Mesenchymal stem cell (in vitro differentiated cells and primary cell): ENCODE measurements at regions not wholly inside any gene's neighbourhood (a gene's known extent, or its start where the extent isn't known, plus 50 kb on each side); places are given as distances from the start of the nearest gene placed in this dataset.
A peak's percentile ranks its signal among the peaks of the same experiment; 100 is the strongest.

ENCODE experiments used
- DNase-seq: peaks from one replicate; pipeline ENCODE4 v3.0.0-alpha.2; 2013
- H2AFZ ChIP-seq: one replicate; pipeline ENCODE4 v1.6.1; 2013; ENCODE audit warnings: low read depth, mild to moderate bottlenecking, control low read depth, inconsistent platforms, low read length, moderate library complexity
- H2AK5ac ChIP-seq: 2 replicates; pipeline ENCODE4 v1.6.1; 2013; ENCODE audit warnings: low read length, moderate library complexity, mild to moderate bottlenecking, inconsistent platforms; ENCODE audit not compliant: severe bottlenecking
- H2BK120ac ChIP-seq: one replicate; pipeline ENCODE4 v1.6.1; 2013; ENCODE audit warnings: low read depth, mild to moderate bottlenecking, inconsistent platforms, low read length, moderate library complexity
- H2BK12ac ChIP-seq, 2 experiments: one replicate each; pipeline ENCODE4 v1.6.1; 2013; ENCODE audit warnings: inconsistent platforms in 2 of 2, low read length in 2 of 2, mild to moderate bottlenecking in 2 of 2, moderate library complexity in 2 of 2, control low read depth in 1 of 2
- H2BK15ac ChIP-seq: one replicate; pipeline ENCODE4 v1.6.1; 2013; ENCODE audit warnings: mild to moderate bottlenecking, low read depth, inconsistent platforms; ENCODE audit not compliant: poor library complexity, severe bottlenecking
- H2BK5ac ChIP-seq: 2 replicates; pipeline ENCODE4 v1.6.1; 2013; ENCODE audit warnings: low read depth, mild to moderate bottlenecking, low read length, control low read depth, inconsistent platforms; ENCODE audit not compliant: poor library complexity, severe bottlenecking
- H3K14ac ChIP-seq, 2 experiments: one replicate each; pipeline ENCODE4 v1.6.1; 2013; ENCODE audit warnings: inconsistent platforms in 2 of 2, low read length in 2 of 2, control low read depth in 1 of 2, mild to moderate bottlenecking in 1 of 2, moderate library complexity in 1 of 2
- H3K18ac ChIP-seq, 2 experiments: one replicate each; pipeline ENCODE4 v1.6.1; 2013; ENCODE audit warnings: inconsistent platforms in 2 of 2, low read length in 2 of 2, control low read depth in 1 of 2, low read depth in 1 of 2, mild to moderate bottlenecking in 1 of 2
- H3K23ac ChIP-seq, 2 experiments: one replicate each; pipeline ENCODE4 v1.6.1; 2013; ENCODE audit warnings: inconsistent platforms in 2 of 2, low read length in 2 of 2, mild to moderate bottlenecking in 2 of 2, moderate library complexity in 2 of 2, control low read depth in 1 of 2
- H3K27ac ChIP-seq: 2 replicates; pipeline ENCODE4 v1.5.1; 2013; ENCODE audit warnings: mild to moderate bottlenecking, moderate library complexity, low read length, control low read depth, inconsistent platforms; ENCODE audit not compliant: poor library complexity, severe bottlenecking
- H3K27me3 ChIP-seq, 2 experiments: 2 replicates each; pipeline versions ENCODE4 v1.6.1 to v1.7.0; 2013; ENCODE audit warnings: low read length in 2 of 2, mild to moderate bottlenecking in 2 of 2, moderate library complexity in 2 of 2, control low read depth in 1 of 2, inconsistent platforms in 1 of 2; ENCODE audit not compliant: control insufficient read depth in 1 of 2, insufficient read depth in 1 of 2
- H3K36me3 ChIP-seq, 2 experiments: 2 replicates each; pipeline versions ENCODE4 v1.6.1 to v1.7.0; 2013; ENCODE audit warnings: low read length in 2 of 2, control low read depth in 1 of 2, inconsistent platforms in 1 of 2, low read depth in 1 of 2, mild to moderate bottlenecking in 1 of 2; ENCODE audit not compliant: insufficient read depth in 2 of 2, control insufficient read depth in 1 of 2
- H3K4ac ChIP-seq, 2 experiments: one replicate each; pipeline ENCODE4 v1.6.1; 2013; ENCODE audit warnings: inconsistent platforms in 2 of 2, low read length in 2 of 2, mild to moderate bottlenecking in 2 of 2, moderate library complexity in 2 of 2, control low read depth in 1 of 2, low read depth in 1 of 2
- H3K4me1 ChIP-seq: 2 replicates; pipeline ENCODE4 v1.6.1; 2013; ENCODE audit warnings: low read depth, low read length, control low read depth; ENCODE audit not compliant: control insufficient read depth, insufficient read depth
- H3K4me2 ChIP-seq: 2 replicates; pipeline ENCODE4 v1.6.1; 2013; ENCODE audit warnings: low read length, mild to moderate bottlenecking, inconsistent platforms; ENCODE audit not compliant: poor library complexity, severe bottlenecking
- H3K4me3 ChIP-seq, 2 experiments: 2 replicates each; pipeline versions ENCODE4 v1.5.1 to v1.7.0; 2013; ENCODE audit warnings: low read length in 2 of 2, mild to moderate bottlenecking in 2 of 2, control low read depth in 1 of 2, low read depth in 1 of 2; ENCODE audit not compliant: insufficient read depth in 1 of 2
- H3K79me1 ChIP-seq: replicated peaks from 2 replicates; pipeline ENCODE4 v1.6.1; 2013; ENCODE audit warnings: mild to moderate bottlenecking, control low read depth, low read length, inconsistent platforms; ENCODE audit not compliant: poor library complexity, severe bottlenecking
- H3K9ac ChIP-seq: 2 replicates; pipeline ENCODE4 v1.7.0; 2013; ENCODE audit warnings: mild to moderate bottlenecking, low read length, moderate library complexity
- H3K9me3 ChIP-seq: 2 replicates; pipeline ENCODE4 v1.7.0; 2013; ENCODE audit warnings: mild to moderate bottlenecking, low read length; ENCODE audit not compliant: control insufficient read depth
- H4K8ac ChIP-seq: one replicate; pipeline ENCODE4 v1.6.1; 2013; ENCODE audit warnings: inconsistent platforms, mild to moderate bottlenecking, low read length, moderate library complexity
- H4K91ac ChIP-seq: one replicate; pipeline ENCODE4 v1.6.1; 2013; ENCODE audit warnings: mild to moderate bottlenecking, low read length, inconsistent platforms
- WGBS: methylation state at CpG from one replicate; pipeline ENCODE4 v1.1.7; 2013; ENCODE audit warnings: mixed read lengths; 5-methylcytosine and 5-hydroxymethylcytosine counted together

DNA sequence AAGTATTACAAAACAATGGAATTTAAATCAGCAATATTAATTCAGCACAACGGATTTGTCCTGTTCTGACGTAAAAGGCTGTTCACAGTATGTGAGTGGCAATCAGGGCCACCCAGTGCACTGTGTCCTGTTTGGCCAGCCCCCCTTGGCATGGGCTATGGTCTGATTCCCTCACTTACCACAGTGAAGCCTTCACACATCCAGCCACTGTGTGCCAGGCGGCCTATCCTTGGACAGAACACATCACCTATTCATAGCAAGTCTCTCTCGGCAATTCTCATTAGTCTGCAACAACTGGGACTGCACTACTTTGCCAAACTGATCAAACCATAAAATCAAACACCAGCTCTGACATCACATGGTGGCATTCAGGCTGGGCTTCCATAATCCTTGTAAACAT is 221.5 kb upstream of the TSHZ3 start:
- H3K9ac ChIP-seq: no peak overlapping the region
- H3K27ac ChIP-seq: no peak overlapping the region
- no peak overlapping the region for H2BK15ac ChIP-seq
- H3K4me3 ChIP-seq: no peak overlapping the region
- H2AFZ ChIP-seq: no peak overlapping the region
- no peak overlapping the region for H2BK5ac ChIP-seq
- peak overlapping the region; percentile 59 for H4K91ac ChIP-seq
- H3K27me3 ChIP-seq: peaks cover 0 to 25% of the 10 kb centered on the region in 2 experiments
- H2AK5ac ChIP-seq: no peak overlapping the region
- no peak overlapping the region for H4K8ac ChIP-seq
- H2BK120ac ChIP-seq: no peak overlapping the region
- H3K36me3 ChIP-seq: no peaks in the 10 kb centered on the region
- no peak overlapping the region for H3K4ac ChIP-seq
- no peaks in the 10 kb centered on the region for H3K9me3 ChIP-seq
- no peak for DNase-seq
- H3K14ac ChIP-seq: peak overlapping the region in 1 of 2 experiments; percentile 88
- WGBS: 95% methylated on average over 4 of the region's 4 CpGs
- peak overlapping the region in 1 of 2 experiments; percentile 86 for H3K23ac ChIP-seq
- H3K4me2 ChIP-seq: no peak overlapping the region
- no peaks in the 10 kb centered on the region for H3K79me1 ChIP-seq
- H3K4me1 ChIP-seq: no peaks in the 10 kb centered on the region
- H2BK12ac ChIP-seq: peak overlapping the region in 1 of 2 experiments; percentile 96
- peak overlapping the region in 1 of 2 experiments; percentile 61 for H3K18ac ChIP-seq

DNA sequence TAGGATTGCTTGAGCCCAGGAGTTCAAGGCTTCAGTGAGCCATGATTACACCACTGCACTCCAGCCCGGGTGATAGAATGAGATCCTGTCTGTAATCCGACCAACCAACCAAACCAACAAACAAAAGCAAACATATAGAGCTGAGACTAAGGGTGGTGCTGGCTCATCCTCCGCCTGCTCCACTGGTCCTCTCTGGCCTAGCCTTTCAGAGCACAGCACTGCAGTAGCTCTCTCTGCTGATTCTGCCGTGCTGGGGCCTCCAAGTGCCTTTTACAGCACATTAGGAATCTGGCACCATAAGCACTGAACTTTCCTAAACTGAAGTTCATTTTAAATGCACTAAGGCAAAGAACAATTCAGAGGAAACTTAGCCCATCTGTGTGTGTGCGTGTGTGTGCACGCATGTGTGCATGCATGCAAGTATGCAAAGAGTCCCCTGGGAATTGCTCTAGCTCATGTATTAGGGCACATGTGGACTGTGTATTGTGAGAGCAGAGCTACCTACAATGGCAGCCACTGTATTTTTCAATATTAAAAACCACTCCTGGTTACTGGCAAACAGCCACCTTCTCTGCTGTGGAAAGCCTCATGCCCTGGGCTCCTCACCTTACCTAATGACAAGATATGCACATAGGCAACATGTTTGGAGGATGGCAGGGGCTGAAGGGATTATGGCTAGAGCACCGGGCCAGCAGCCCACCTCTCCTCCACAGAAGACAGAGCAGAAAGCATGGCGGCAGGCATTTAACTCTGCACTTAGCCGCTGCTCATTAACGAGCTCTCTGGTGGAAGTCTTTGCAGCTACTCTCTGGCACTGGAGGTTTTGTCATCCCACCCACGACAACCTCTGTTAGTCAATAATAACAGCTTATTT is 223.1 kb upstream of the TSHZ3 start:
- Histone ChIP-seq H2BK12ac (peak overlapping the region in 1 of 2 experiments; percentile 21), H3K9me3 (no peaks in the 10 kb centered on the region), H3K4me3 (no peak overlapping the region), H3K27me3 (peaks cover 0 to 25% of the 10 kb centered on the region in 2 experiments), H3K9ac (no peak overlapping the region), H3K18ac (peak overlapping the region in 1 of 2 experiments; percentile 28), H4K8ac (peak overlapping the region; percentile 68), H2BK120ac (no peak overlapping the region), H3K4me2 (no peak overlapping the region), H3K23ac (no peak overlapping the region), H2AFZ (no peak overlapping the region), H3K27ac (no peak overlapping the region), H2BK5ac (no peak overlapping the region), H2AK5ac (no peak overlapping the region), H3K36me3 (no peaks in the 10 kb centered on the region), H2BK15ac (no peak overlapping the region), H3K14ac (no peak overlapping the region), H4K91ac (no peak overlapping the region), H3K4me1 (no peaks in the 10 kb centered on the region), H3K79me1 (no peaks in the 10 kb centered on the region), H3K4ac (no peak overlapping the region)
- DNase-seq: no peak
- 81% methylated on average over 11 of the region's 11 CpGs for WGBS

DNA sequence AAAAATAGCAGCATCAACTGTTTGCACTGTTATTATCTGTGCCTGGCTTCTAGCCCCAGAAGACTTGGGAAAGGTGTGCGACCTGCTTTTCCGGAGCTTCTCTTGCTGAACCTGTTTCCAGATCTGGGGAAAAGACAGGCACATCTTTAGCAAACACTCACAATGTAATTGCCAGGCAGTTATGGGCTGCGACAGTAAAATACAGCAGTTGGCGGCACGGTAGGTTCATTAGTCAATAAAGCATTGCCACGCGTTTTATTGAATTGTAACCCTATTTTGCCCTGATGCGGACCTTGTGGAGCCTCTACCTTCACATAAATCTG is 223.7 kb upstream of the TSHZ3 start:
- no peaks in the 10 kb centered on the region for H3K36me3 ChIP-seq
- no peak overlapping the region for H2AFZ ChIP-seq
- H3K4me3 ChIP-seq: no peak overlapping the region
- no peak overlapping the region for H4K8ac ChIP-seq
- peaks cover 0 to 25% of the 10 kb centered on the region in 2 experiments for H3K27me3 ChIP-seq
- no peak overlapping the region for H2AK5ac ChIP-seq
- H3K23ac ChIP-seq: no peak overlapping the region
- no peak overlapping the region for H3K4me2 ChIP-seq
- no peak overlapping the region for H2BK12ac ChIP-seq
- DNase-seq: no peak
- H2BK5ac ChIP-seq: no peak overlapping the region
- no peak overlapping the region for H2BK120ac ChIP-seq
- no peak overlapping the region for H3K18ac ChIP-seq
- WGBS: 98% methylated on average over 8 of the region's 8 CpGs
- no peak overlapping the region for H3K14ac ChIP-seq
- H3K4me1 ChIP-seq: no peaks in the 10 kb centered on the region
- no peaks in the 10 kb centered on the region for H3K79me1 ChIP-seq
- no peak overlapping the region for H4K91ac ChIP-seq
- H3K9me3 ChIP-seq: no peaks in the 10 kb centered on the region
- no peak overlapping the region for H3K9ac ChIP-seq
- H2BK15ac ChIP-seq: no peak overlapping the region
- no peak overlapping the region for H3K27ac ChIP-seq
- no peak overlapping the region for H3K4ac ChIP-seq

DNA sequence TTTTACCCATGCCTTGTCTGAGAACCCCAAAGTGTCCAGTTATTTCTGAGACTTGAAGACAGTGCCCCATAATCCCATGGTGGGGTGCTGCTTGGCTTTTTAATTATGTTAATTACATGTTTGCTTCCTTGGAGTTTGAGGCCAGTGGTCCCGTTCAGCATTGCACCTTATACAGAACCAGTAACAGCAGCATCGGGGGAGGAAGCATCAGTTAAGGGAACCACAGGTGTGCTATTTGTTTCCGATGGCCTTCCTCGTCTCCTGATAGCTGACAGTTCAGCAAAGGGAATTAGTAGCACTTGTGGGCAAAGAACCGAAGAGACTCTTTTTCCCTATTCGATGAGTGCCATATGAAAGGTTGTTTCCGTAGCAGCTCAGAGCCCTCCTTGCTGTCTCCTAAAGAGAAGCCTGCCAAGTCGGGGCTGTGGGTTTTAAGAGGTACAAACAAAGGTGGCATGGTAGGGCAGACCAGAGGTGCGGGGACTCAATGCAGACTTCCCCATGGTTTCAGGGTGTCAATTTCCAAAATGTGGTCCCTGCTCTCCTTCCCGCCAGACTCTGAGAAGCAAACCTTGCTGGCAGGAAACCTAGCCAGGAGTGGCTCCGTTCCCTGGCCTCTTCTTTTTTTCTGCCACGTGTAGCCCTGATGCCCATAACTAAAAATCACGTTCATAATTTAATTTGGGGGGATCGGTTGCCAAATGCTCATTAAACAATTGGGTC is 225.2 kb upstream of the TSHZ3 start:
- H3K14ac ChIP-seq: no peak overlapping the region
- H3K4me1 ChIP-seq: no peaks in the 10 kb centered on the region
- no peak overlapping the region for H3K23ac ChIP-seq

More for the DNA sequence above, 225.2 kb upstream of the TSHZ3 start:
- Histone ChIP-seq H2AFZ (no peak overlapping the region), H3K27me3 (peaks cover 0 to 19% of the 10 kb centered on the region in 2 experiments), H3K4me3 (no peak overlapping the region), H2BK5ac (no peak overlapping the region), H3K27ac (no peak overlapping the region), H2BK120ac (no peak overlapping the region), H2AK5ac (no peak overlapping the region), H3K79me1 (no peaks in the 10 kb centered on the region), H4K8ac (no peak overlapping the region), H3K4me2 (no peak overlapping the region), H2BK12ac (no peak overlapping the region), H2BK15ac (no peak overlapping the region), H4K91ac (no peak overlapping the region), H3K36me3 (no peaks in the 10 kb centered on the region), H3K9me3 (no peaks in the 10 kb centered on the region), H3K4ac (no peak overlapping the region), H3K9ac (no peak overlapping the region), H3K18ac (no peak overlapping the region)
- WGBS: 83% methylated on average over 11 of the region's 14 CpGs
- DNase-seq: no peak
